SJSA1 (cell line): ENCODE measurements at regions not wholly inside any gene's neighbourhood (a gene's known extent, or its start where the extent isn't known, plus 50 kb on each side); places are given as distances from the start of the nearest gene placed in this dataset.

Experiments
- DNase-seq, 2 experiments: peaks; one replicate each; pipeline ENCODE4 v3.0.0-alpha.2; 2015 to 2020; ENCODE audit warnings: low spot score in 2 of 2, low read depth in 1 of 2
- H3K27ac ChIP-seq: fragments of 250-450 bp; sonication (Bioruptor Pico); 2 replicates; pipeline ENCODE4 v1.5.1; 2020; ENCODE audit warnings: mild to moderate bottlenecking, moderate library complexity
- H3K27me3 ChIP-seq: fragments of 250-450 bp; sonication (Bioruptor Pico); replicated peaks from 2 replicates; pipeline ENCODE4 v1.5.1; 2020; ENCODE audit warnings: mild to moderate bottlenecking, moderate library complexity
- H3K36me3 ChIP-seq: fragments of 250-450 bp; sonication (Bioruptor Pico); 2 replicates; pipeline ENCODE4 v1.5.1; 2020; ENCODE audit warnings: mild to moderate bottlenecking
- H3K4me1 ChIP-seq: fragments of 250-450 bp; sonication (Bioruptor Pico); replicated peaks from 2 replicates; pipeline ENCODE4 v1.6.1; 2021; ENCODE audit warnings: mild to moderate bottlenecking
- H3K4me3 ChIP-seq: fragments of 250-450 bp; sonication (Bioruptor Pico); 2 replicates; pipeline ENCODE4 v1.5.1; 2020; ENCODE audit warnings: mild to moderate bottlenecking
- H3K9me3 ChIP-seq: fragments of 250-450 bp; sonication (Bioruptor Pico); replicated peaks from 2 replicates; pipeline ENCODE4 v1.5.1; 2020; ENCODE audit warnings: mild to moderate bottlenecking

GRCh38 chr16:51405361-51405760 lies 254.3 kb upstream of the SALL1 start:
- Histone ChIP-seq H3K27me3 (no peaks in the 10 kb centered on the region), H3K9me3 (no peaks in the 10 kb centered on the region), H3K4me3 (no peak overlapping the region), H3K4me1 (peaks cover 11% of the 10 kb centered on the region), H3K36me3 (no peaks in the 10 kb centered on the region), H3K27ac (no peak overlapping the region)
- no peak for DNase-seq

- Histone ChIP-seq H3K9me3 (no peaks in the 10 kb centered on the region), H3K4me1 (peaks cover 11% of the 10 kb centered on the region), H3K4me3 (no peak overlapping the region), H3K27me3 (no peaks in the 10 kb centered on the region), H3K36me3 (no peaks in the 10 kb centered on the region), H3K27ac (no peak overlapping the region)
- no peak for DNase-seq
Observed at GRCh38 chr16:51404386-51404785, 253.3 kb upstream of the SALL1 start.

- Histone ChIP-seq H3K9me3 (no peaks in the 10 kb centered on the region), H3K27ac (no peak overlapping the region), H3K4me3 (no peak overlapping the region), H3K4me1 (no peaks in the 10 kb centered on the region; the same call in 1 of the 2 replicates), H3K36me3 (no peaks in the 10 kb centered on the region), H3K27me3 (no peaks in the 10 kb centered on the region)
- DNase-seq, result no peak
Observed at GRCh38 chr16:51402785-51403184, 251.7 kb upstream of the SALL1 start.

- no peaks in the 10 kb centered on the region for H3K27me3 ChIP-seq
- H3K4me3 ChIP-seq, result no peak overlapping the region
- H3K9me3 ChIP-seq, result no peaks in the 10 kb centered on the region
- H3K4me1 ChIP-seq, result no peaks in the 10 kb centered on the region
- no peaks in the 10 kb centered on the region for H3K36me3 ChIP-seq
- DNase-seq, result no peak
- H3K27ac ChIP-seq, result no peak overlapping the region
Observed at GRCh38 chr16:51402298-51402697, 251.2 kb upstream of the SALL1 start.

GRCh38 chr16:51401673-51402072 lies 250.6 kb upstream of the SALL1 start:
- H3K9me3 ChIP-seq, result no peaks in the 10 kb centered on the region
- no peak overlapping the region for H3K4me3 ChIP-seq
- H3K4me1 ChIP-seq, result no peaks in the 10 kb centered on the region

DNA sequence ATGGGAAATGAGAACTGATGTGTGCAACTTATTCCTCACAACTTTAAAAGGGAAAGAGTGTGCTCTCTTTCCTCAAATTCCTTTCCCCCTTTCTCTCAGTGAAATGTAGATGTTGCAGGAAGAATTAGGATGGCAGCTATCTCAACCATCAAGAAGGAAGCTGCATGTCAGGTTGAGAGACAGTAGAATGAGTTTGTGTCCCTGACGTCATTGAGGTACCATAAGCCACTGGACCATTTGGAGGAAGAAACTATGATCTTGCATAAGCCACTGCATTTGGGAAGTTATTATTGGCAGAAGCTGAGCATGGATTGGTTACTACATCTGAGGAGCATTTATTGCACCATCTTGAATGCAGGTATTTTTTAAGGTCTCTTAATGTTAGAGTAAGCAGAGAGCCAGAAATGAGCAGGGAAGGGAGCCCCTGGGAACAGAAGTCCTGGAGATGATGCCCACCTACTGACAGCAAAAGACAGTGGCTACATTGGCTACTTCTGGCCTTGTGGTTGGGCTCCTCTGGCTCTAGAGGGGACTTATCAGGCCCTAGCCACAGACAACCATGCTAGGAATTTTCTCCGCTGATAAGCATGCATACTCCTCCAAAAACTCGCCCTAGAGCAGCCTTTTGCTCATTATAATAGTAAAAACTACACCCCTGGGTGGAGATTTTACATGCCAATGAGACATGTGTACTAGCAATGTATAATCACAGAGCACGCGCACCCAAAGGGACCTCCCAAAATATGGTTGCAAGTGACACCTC lies 249.0 kb upstream of the SALL1 start:
- no peak overlapping the region for H3K27ac ChIP-seq
- DNase-seq, result no peak
- no peaks in the 10 kb centered on the region for H3K4me1 ChIP-seq
- no peaks in the 10 kb centered on the region for H3K36me3 ChIP-seq
- H3K9me3 ChIP-seq, result no peaks in the 10 kb centered on the region
- no peaks in the 10 kb centered on the region for H3K27me3 ChIP-seq
- no peak overlapping the region for H3K4me3 ChIP-seq

More at GRCh38 chr16:51401673-51402072, 250.6 kb upstream of the SALL1 start:
- H3K27me3 ChIP-seq, result no peaks in the 10 kb centered on the region
- H3K27ac ChIP-seq, result no peak overlapping the region
- DNase-seq, result no peak
- no peaks in the 10 kb centered on the region for H3K36me3 ChIP-seq

GRCh38 chr16:51394421-51394820 lies 243.4 kb upstream of the SALL1 start:
- Histone ChIP-seq H3K36me3 (no peaks in the 10 kb centered on the region), H3K4me1 (peaks cover 23% of the 10 kb centered on the region), H3K4me3 (no peak overlapping the region), H3K9me3 (no peaks in the 10 kb centered on the region), H3K27ac (no peak overlapping the region), H3K27me3 (no peaks in the 10 kb centered on the region)
- DNase-seq, result no peak

DNA sequence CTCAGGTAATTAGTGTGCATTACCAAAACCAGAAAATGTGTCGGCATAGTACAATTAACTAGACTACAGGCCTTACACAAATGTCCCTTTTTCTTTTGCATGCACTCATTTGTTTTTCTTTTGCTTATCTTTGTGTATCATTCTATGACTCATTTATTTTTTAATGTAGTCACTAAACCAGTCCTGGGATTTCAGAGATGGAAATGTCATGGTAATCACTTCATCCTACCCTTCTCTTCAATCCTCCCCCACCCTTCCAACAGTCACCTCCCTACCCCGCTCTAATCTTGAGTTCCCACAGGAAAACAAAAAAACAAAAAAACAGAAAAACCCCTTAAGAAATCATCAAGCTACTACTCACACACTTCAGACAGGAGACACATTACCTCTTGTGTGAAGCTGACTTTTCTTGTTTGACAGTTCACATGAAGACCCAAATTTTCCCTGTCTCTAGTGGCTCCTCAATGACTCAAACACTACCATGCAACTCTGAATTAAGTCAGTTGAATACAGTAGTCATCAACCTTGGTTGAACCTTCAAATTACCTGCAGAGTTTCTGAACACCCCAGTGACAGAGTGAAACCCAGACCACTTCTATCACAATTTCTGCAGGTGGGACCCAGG lies 242.4 kb upstream of the SALL1 start:
- Histone ChIP-seq H3K9me3 (peaks cover 3% of the 10 kb centered on the region; the same call in 1 of the 2 replicates), H3K27ac (peak overlapping the region; percentile 78), H3K27me3 (no peaks in the 10 kb centered on the region), H3K4me1 (peaks cover 23% of the 10 kb centered on the region), H3K36me3 (no peaks in the 10 kb centered on the region), H3K4me3 (no peak overlapping the region)
- peak in 1 of 2 experiments; percentile 79 for DNase-seq

DNA sequence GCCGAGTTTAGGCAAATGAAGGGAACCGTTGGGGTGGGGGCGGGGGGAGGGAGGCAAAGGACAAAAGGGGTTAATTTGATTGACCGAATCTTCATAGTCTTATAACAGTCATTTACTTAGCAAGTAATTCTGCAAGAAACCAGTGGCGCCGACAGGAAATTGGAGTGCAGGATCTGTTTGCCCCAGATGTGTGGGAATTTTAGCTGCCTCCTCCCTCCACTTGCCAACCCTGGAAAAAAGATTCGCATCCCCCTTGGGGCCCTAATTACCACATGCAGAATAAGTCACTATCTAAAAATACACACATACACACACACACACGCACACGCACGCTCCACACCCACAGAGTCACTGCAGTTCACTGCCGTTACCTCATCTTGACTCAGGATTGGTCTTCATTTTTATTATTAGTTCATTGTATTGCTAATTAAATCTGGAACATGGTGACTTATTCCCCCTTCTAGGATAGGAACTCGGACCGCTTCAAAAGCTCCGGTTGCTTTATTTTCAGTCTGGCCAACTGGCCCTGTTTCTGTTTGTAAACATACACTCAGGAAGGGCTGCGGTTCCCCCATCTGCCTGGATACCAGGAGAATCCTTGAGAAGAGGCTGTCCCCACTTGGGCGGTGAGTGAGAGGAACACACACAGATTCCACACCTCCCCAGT lies 241.6 kb upstream of the SALL1 start:
- peak; percentile 64 to 80 for DNase-seq
- Histone ChIP-seq H3K36me3 (no peaks in the 10 kb centered on the region), H3K9me3 (peaks cover 3% of the 10 kb centered on the region; the same call in 1 of the 2 replicates), H3K4me3 (no peak overlapping the region), H3K27me3 (no peaks in the 10 kb centered on the region), H3K4me1 (peaks cover 23% of the 10 kb centered on the region), H3K27ac (peak overlapping the region; percentile 78)

GRCh38 chr16:51391798-51392511 lies 240.9 kb upstream of the SALL1 start:
- no peaks in the 10 kb centered on the region for H3K27me3 ChIP-seq
- H3K4me3 ChIP-seq, result no peak overlapping the region
- peaks cover 23% of the 10 kb centered on the region for H3K4me1 ChIP-seq
- no peak for DNase-seq
- peak overlapping the region; percentile 78; the same call in 1 of the 2 replicates for H3K27ac ChIP-seq
- H3K36me3 ChIP-seq, result no peaks in the 10 kb centered on the region
- peaks cover 3% of the 10 kb centered on the region; the same call in 1 of the 2 replicates for H3K9me3 ChIP-seq

- H3K4me1 ChIP-seq, result peaks cover 23% of the 10 kb centered on the region
Observed at GRCh38 chr16:51390877-51391276, 239.8 kb upstream of the SALL1 start.

DNA sequence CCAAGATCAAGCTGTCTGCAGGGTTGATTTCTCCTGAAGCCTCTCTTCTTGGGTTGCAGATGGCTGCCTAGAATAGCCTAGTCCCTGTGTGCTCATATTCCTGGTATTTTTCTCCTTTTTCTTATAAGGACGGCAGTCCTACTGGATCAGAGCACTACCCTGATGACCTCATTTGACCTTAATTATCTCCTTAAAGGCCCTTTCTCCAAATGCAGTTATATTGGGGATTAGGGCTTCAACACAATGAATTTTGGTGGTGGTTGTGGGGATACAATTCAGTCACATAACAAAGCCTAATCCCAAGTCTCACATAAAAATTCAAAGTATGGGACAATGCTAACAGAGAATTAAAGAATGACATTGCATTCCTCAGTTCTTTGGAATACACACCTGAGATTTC lies 238.8 kb upstream of the SALL1 start:
- no peak for DNase-seq
- H3K4me1 ChIP-seq, result peaks cover 23% of the 10 kb centered on the region
- peaks cover 3% of the 10 kb centered on the region; the same call in 1 of the 2 replicates for H3K9me3 ChIP-seq
- no peak overlapping the region for H3K4me3 ChIP-seq
- no peak overlapping the region for H3K27ac ChIP-seq
- no peaks in the 10 kb centered on the region for H3K27me3 ChIP-seq
- no peaks in the 10 kb centered on the region for H3K36me3 ChIP-seq

More at GRCh38 chr16:51390877-51391276, 239.8 kb upstream of the SALL1 start:
- H3K4me3 ChIP-seq, result no peak overlapping the region
- H3K27me3 ChIP-seq, result no peaks in the 10 kb centered on the region
- DNase-seq, result no peak
- peaks cover 3% of the 10 kb centered on the region; the same call in 1 of the 2 replicates for H3K9me3 ChIP-seq
- no peak overlapping the region for H3K27ac ChIP-seq
- no peaks in the 10 kb centered on the region for H3K36me3 ChIP-seq

DNA sequence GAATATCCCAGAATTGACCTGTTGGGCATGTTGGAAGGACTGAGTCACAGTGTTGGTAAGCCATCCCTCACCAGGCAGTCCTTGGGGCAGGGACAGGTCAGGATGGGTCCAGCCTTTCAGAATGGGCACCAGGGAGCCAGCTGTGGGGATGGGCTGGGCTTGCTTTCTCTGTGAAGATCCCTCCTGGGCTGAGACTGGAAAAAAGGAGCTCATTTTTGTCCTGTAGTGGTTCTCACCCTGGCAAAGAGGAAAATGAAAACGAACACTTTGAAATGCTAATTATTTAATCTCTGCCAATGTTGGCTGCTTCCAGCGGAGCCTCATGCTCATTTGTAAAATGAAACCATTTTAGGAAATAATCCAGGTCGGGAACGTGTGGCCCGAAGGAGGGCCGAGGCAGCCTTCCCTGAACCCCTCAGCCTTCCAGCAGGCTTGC lies 237.5 kb upstream of the SALL1 start:
- no peak overlapping the region for H3K27ac ChIP-seq

More for the DNA sequence above, 237.5 kb upstream of the SALL1 start:
- DNase-seq, result no peak
- H3K4me1 ChIP-seq, result peaks cover 18% of the 10 kb centered on the region
- H3K36me3 ChIP-seq, result no peaks in the 10 kb centered on the region
- no peaks in the 10 kb centered on the region for H3K27me3 ChIP-seq
- peaks cover 3% of the 10 kb centered on the region; the same call in 1 of the 2 replicates for H3K9me3 ChIP-seq
- H3K4me3 ChIP-seq, result no peak overlapping the region
